ENCODE measurements at regions not wholly inside any gene's neighbourhood (a gene's known extent, or its start where the extent isn't known, plus 50 kb on each side); places are given as distances from the start of the nearest gene placed in this dataset.

GRCh38 chr6:41404182-41404845, 68.9 kb downstream of the NCR2 start:
- H3K4me3 Mint-ChIP-seq (ENCODE audit: unreplicated experiment), result no peak overlapping the region
- no peaks in the 10 kb centered on the region for H3K36me3 Mint-ChIP-seq (ENCODE audit: low read depth)
- peaks cover 6% of the 10 kb centered on the region for H3K9me3 Mint-ChIP-seq (ENCODE audit: low read depth)
- no peak for TF ChIP-seq CTCF (IDR thresholded peaks at IDR 0.05)
- DNase-seq (ENCODE audit: low spot score), result no peak
- H3K27me3 Mint-ChIP-seq (ENCODE audit: low read depth), result peaks cover 24% of the 10 kb centered on the region
- H3K4me1 Mint-ChIP-seq (ENCODE audit: low read depth), result peaks cover 10% of the 10 kb centered on the region
- H3K27ac Mint-ChIP-seq (ENCODE audit: unreplicated experiment), result no peak overlapping the region

GRCh38 chr6:41405941-41406727, 70.7 kb downstream of the NCR2 start:
- Mint-ChIP-seq H3K9me3 (ENCODE audit: low read depth) (peaks cover 6% of the 10 kb centered on the region), H3K27ac (ENCODE audit: unreplicated experiment) (no peak overlapping the region), H3K27me3 (ENCODE audit: low read depth) (peaks cover 17% of the 10 kb centered on the region), H3K4me3 (ENCODE audit: unreplicated experiment) (no peak overlapping the region), H3K36me3 (ENCODE audit: low read depth) (no peaks in the 10 kb centered on the region), H3K4me1 (ENCODE audit: low read depth) (peaks cover 10% of the 10 kb centered on the region)
- TF ChIP-seq CTCF (IDR thresholded peaks at IDR 0.05), result no peak
- no peak for DNase-seq (ENCODE audit: low spot score)

GRCh38 chr6:41406728-41407489, 71.5 kb downstream of the NCR2 start:
- H3K4me1 Mint-ChIP-seq (ENCODE audit: low read depth), result peaks cover 10% of the 10 kb centered on the region
- no peaks in the 10 kb centered on the region for H3K36me3 Mint-ChIP-seq (ENCODE audit: low read depth)
- no peak for DNase-seq (ENCODE audit: low spot score)
- peak overlapping the region; percentile 45 for H3K27ac Mint-ChIP-seq (ENCODE audit: unreplicated experiment)
- no peak overlapping the region for H3K4me3 Mint-ChIP-seq (ENCODE audit: unreplicated experiment)
- TF ChIP-seq CTCF (IDR thresholded peaks at IDR 0.05), result no peak
- no peaks in the 10 kb centered on the region for H3K9me3 Mint-ChIP-seq (ENCODE audit: low read depth)
- peaks cover 11% of the 10 kb centered on the region for H3K27me3 Mint-ChIP-seq (ENCODE audit: low read depth)

GRCh38 chr6:41408576-41408975, 73.2 kb downstream of the NCR2 start:
- peaks cover 17% of the 10 kb centered on the region for H3K27me3 Mint-ChIP-seq (ENCODE audit: low read depth)
- no peaks in the 10 kb centered on the region for H3K9me3 Mint-ChIP-seq (ENCODE audit: low read depth)
- TF ChIP-seq CTCF (IDR thresholded peaks at IDR 0.05), result no peak
- DNase-seq (ENCODE audit: low spot score), result no peak
- H3K27ac Mint-ChIP-seq (ENCODE audit: unreplicated experiment), result no peak overlapping the region
- no peak overlapping the region for H3K4me3 Mint-ChIP-seq (ENCODE audit: unreplicated experiment)
- no peaks in the 10 kb centered on the region for H3K36me3 Mint-ChIP-seq (ENCODE audit: low read depth)
- peaks cover 10% of the 10 kb centered on the region for H3K4me1 Mint-ChIP-seq (ENCODE audit: low read depth)

- TF ChIP-seq CTCF (IDR thresholded peaks at IDR 0.05), result no peak
- H3K36me3 Mint-ChIP-seq (ENCODE audit: low read depth), result no peaks in the 10 kb centered on the region
- no peak overlapping the region for H3K27ac Mint-ChIP-seq (ENCODE audit: unreplicated experiment)
- H3K4me3 Mint-ChIP-seq (ENCODE audit: unreplicated experiment), result no peak overlapping the region
- H3K9me3 Mint-ChIP-seq (ENCODE audit: low read depth), result no peaks in the 10 kb centered on the region
- peaks cover 21% of the 10 kb centered on the region for H3K27me3 Mint-ChIP-seq (ENCODE audit: low read depth)
- H3K4me1 Mint-ChIP-seq (ENCODE audit: low read depth), result peaks cover 8% of the 10 kb centered on the region
- DNase-seq (ENCODE audit: low spot score), result no peak
Observed at GRCh38 chr6:41408982-41409381, 73.6 kb downstream of the NCR2 start.

Measured in chondrocyte (in vitro differentiated cells).